ENCODE measurements at regions not wholly inside any gene's neighbourhood (a gene's known extent, or its start where the extent isn't known, plus 50 kb on each side); places are given as distances from the start of the nearest gene placed in this dataset.
"Not testable (repeated sequence)": the region's sequence is repeated elsewhere in the genome, so short reads cannot be mapped to it uniquely, and the experiment has no call there.

DNA sequence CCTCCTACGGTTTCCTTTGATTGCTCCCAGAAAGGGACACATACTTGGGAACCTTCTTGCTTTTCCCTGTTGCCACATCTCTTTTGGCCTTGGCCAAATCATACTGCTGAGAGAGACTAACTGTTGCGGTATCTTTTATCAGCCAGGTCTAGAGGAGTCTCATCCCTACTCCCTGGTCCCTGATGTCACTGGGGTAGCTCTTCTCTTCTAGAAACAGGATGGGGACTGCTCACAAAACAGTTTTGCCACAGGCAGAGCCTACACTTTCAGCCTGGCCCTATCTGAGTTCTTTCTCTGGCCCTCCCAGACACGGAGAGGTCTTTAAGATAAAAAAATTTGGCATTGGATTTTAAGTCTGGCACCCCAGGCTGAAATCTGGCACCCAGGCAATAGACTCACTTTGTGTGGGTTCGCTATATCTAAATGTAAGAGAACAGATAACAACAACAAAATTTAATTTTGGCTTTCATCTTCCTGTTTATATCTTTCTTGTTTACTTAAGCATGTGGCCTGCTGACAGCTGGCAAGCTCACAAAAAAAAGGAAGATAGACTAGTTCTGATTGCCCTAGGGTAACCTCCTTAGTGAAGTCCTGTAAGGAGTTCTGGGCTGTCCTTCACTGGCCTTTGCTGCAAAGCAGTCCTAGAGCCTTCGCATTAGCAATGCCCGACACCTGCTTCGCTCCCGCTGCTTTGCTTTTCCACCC, 228.3 kb upstream of the NPVF start:
- no peak for DNase-seq

- no peak for DNase-seq
Measured at GRCh38 chr7:25459057-25459456, 230.8 kb upstream of the NPVF start.

GRCh38 chr7:25460433-25460832, 232.1 kb upstream of the NPVF start:
- no peak for DNase-seq

DNA sequence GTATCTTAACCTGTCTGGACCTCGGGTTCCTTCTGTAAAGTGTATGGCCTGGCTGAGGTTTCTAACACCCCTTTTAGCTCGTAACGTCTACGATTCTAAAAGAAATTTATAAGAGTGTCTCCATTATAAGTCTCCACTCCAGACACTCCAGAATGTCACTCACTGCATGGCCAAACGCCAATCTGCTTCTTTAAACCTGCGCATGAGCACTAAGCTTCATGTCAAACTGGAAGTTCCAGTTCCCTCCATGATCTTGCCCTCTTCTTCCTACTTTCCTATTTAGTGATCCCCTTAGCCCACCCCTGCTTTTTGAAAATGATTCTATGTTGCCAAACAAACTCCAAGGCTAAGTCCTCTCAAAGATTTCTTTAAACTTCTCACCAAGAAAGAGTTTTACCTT, 241.4 kb upstream of the NPVF start:
- DNase-seq: no peak

DNA sequence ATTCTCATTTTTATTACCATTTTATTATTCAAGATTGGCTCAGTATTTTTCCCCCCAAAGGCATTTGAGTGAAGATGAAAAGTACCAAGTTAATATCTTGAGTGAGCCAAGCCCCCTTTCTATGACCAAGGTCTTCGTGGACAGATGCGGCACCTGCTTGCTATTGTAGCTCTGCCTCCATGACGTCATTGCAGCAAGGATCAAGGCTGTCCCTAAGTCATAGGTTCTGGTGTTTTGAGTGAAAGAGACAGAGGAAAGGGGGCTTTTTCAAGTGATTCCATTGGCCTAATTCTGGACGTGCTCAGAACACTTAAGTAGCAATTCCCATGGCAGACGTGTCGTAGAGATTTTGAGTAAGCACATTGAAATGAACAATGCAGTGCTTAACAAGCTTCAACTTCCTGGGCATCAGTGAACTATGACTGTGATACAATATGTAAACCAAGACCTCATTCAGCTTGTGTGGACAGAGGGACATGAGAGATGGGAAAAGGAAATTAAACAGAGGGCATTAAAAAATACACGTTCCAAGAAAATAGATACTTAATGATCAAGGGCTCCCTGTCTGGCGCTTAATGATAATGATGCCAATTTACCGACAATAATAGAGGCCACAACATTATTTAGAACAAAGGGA, 248.7 kb upstream of the NPVF start:
- no peak for DNase-seq

DNA sequence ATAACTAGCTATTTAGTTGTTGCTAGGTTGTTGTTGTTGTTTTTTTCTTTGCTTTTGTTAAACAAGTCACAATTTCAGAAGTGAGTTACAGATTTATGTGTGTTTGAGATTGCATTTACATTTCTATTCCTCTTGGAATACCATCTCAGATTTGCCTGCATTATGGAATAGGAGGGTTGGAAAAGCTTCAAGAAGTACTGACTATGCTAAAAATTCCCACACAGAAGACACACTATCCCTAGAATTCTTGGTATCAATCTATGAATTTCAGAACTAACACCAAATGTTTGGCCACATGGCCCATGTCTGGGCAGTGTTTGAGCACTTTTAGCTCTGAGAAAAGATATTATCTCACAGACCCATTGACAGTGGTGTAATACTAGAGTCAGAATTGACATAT, 249.9 kb upstream of the NPVF start:
- DNase-seq: not testable (repeated sequence)

GRCh38 chr7:25478925-25479324, 250.6 kb upstream of the NPVF start:
- no peak for DNase-seq

- no peak for DNase-seq
Measured at GRCh38 chr7:25481891-25482290, 253.6 kb upstream of the NPVF start.

DNA sequence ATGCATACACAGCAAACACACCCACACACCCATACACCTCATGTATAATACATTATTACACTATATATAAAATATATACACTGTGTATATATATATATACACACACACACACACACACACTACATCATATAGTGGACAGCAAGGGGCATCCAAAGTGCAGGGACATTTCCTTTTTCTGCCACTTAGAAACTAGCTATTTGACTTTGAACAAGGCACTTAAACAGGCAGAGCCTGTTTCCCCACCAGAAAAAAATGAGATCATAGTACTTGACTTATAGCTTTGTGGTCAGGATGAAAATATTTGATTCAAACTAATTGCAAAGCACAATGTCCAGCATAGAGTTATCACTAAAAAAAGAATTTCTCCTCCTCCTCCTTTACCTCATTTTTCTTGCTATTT, 254.3 kb upstream of the NPVF start:
- DNase-seq: no peak

GRCh38 chr7:25485026-25485425, 256.7 kb upstream of the NPVF start:
- DNase-seq: no peak

- no peak for DNase-seq
Measured at GRCh38 chr7:25486656-25487055, 258.4 kb upstream of the NPVF start.

DNA sequence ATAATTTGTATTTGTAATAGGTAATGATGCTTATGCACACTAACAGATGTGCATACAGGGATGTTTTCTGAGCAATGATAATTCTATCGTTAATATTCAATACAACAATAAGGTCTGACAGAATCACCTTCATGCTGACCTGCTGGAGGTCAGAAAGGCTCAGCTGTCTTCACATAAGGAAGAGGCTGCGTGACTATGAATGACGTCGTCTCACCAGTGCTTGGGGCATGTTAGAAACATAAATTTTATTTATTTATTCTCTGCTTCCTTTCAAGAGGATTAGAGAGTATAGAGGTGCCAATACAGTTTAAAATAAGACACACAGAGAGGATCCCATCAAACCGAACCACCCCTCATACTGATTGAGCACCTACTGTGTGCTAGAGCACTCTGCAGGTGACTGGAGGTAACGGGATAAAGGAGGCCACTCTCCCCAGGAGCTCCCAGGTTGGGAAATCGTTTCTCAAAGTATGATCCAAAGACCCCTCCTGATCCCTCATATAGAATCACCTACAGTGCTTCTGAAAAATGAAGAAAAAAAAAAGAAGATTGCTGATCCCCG, 265.6 kb upstream of the NPVF start:
- no peak for DNase-seq

DNA sequence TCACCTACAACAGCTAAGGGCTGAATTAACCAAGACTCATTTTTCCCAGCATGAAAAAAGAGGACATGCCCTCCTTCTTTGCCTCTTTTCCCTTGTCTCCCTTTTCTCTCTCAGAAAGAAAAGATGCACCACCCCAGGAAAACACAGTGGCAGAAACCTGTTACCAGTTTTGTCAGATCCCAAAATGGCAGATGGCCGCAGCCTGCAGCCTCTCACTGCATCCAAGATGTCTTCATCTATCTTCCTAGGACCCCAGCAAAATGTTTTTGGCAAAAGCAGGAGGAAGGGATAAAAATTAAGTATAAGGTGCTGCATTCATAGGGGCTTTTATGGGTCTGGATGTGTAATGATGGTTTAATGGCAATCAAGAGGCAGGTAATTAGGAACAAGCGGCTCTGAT, 266.6 kb upstream of the NPVF start:
- no peak for DNase-seq

DNA sequence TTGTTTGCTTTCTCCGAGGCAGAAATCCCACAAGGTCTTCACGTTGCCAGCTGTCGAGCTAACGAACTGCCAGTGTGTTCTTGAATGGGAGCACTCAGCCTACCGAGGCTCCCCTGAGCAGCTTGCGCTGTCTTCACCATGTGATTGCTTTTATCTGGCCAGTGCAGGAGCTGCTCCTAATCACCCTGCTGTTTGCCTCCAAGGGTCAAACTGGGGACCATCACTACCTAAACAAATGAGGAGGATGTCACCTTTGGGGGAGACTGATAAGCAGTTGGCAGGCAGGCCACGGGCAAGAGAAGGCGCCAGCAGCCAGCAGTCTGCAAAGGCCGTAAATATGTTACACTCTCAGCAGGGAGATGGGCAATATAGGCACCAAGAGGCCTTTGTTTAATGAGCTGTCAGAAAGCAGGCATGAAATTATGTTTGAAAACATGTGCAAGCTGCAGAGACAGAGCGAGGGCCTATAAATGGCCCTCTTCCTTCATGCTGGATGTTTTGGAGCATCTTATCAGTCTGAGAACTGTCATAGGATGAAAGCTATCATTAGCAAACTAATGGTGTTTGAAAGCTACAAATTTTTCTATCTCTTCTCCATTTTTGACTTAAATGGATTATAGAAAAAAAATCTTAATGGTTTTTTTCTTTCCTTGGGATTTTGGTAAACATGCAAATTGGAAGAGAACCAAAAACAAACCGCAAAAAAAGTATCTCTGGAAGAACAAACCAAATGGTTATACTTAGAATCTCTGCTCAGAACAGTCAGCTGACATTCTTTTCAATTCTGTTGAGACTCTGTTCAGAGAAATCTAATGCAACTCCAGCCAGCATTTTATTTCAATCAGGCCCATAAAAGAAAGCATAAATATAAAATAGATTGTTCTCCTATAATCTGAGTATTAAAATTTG, 267.3 kb upstream of the NPVF start:
- no peak for DNase-seq

- DNase-seq: no peak
Measured at GRCh38 chr7:25496476-25497368, 268.4 kb upstream of the NPVF start.

GRCh38 chr7:25500393-25500921, 272.2 kb upstream of the NPVF start:
- no peak for DNase-seq

DNA sequence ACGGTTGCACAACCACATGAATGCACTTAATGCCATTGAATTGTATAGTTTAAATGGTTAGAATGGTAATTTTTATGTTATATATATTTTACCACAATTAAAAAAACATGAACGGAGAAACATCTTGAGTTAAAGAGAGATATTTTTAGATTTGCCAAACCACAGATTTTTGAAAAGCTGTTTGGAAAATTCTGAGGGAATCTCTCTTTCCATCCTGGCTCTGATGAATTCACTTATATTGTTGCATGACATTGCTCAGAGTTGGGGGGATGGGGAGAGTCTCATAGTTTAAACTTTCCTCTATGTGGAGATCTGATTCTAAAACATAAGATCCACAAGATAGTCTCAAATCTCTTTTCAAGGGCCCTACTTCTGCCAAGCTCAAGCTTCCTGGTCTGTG, 275.0 kb upstream of the NPVF start:
- no peak for DNase-seq

- no peak for DNase-seq
Measured at GRCh38 chr7:25512061-25512687, 283.9 kb upstream of the NPVF start.

DNA sequence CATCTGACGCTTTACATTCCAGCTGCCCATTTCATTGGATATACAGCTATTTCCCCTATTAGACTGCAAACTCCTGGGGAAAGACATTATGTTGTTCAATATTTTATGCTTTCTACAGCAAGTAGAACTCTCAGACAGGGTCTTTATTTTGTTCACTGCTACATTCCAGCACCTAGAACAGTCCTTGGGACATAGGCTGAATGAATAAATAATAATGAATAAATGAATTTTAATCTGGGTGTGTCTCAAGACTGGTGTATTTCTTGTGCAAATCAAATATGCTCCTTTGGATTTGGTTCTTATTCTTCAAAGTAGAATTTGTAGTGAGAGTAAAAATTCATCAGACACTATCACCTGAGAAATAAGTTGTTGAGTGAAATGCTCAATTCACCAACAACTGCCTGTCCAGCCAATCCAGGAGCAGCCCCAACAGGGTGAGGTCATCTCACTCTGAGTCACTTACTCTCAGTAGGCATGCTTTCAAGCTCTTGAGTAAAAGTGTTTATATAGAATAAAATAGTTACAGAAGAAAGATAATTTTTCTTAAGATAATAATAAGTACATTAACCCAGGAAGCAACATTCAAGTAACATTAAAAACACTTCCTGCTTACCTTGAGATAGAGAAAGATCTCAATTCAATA, 287.5 kb upstream of the NPVF start:
- no peak for DNase-seq

DNA sequence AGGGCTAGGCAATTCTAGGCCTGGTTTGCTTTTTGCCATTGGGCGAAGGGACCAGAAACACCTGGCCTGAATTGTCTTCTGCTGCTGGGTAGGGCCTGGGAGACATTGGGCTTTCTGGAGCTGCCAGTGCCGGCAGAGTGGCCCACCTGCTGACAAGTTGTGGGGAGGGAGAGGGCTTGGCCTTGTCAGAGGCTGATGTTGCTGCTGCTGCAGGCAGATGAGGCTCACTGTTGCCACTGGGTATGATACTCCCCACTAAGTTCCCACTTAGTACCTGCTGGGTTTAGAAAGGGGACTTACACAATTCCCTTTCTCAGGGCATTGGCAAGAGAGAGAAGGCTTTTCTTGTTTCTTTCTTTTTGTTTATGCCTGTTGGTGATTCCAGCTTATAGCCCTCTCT, 289.6 kb upstream of the NPVF start:
- no peak for DNase-seq

GRCh38 chr7:25520017-25520416, 291.7 kb upstream of the NPVF start:
- no peak for DNase-seq
